PC-9 (cell line): ENCODE measurements at regions not wholly inside any gene's neighbourhood (a gene's known extent, or its start where the extent isn't known, plus 50 kb on each side); places are given as distances from the start of the nearest gene placed in this dataset.

Experiments
- CTCF ChIP-seq: fragments of 200-600 bp; sonication (generic); conservative IDR thresholded peaks from 2 replicates; pipeline ENCODE4 v1.6.1; 2017; ENCODE audit warnings: mixed run types, antibody characterized with exemption, mild to moderate bottlenecking, moderate library complexity
- EZH2 ChIP-seq: fragments of 200-600 bp; sonication (generic); IDR thresholded peaks from 2 replicates; pipeline ENCODE4 v1.8.0; 2017; ENCODE audit warnings: antibody characterized with exemption, low read depth

- no peak for TF ChIP-seq CTCF
- TF ChIP-seq EZH2, result no peak
These were observed 260.5 kb downstream of the CBLN1 start for GRCh38 chr16:49021136-49021535.
